WERI-Rb-1 (cell line): ENCODE measurements at regions not wholly inside any gene's neighbourhood (a gene's known extent, or its start where the extent isn't known, plus 50 kb on each side); places are given as distances from the start of the nearest gene placed in this dataset.

Source experiments
- DNase-seq: peaks from one replicate; pipeline ENCODE4 v3.0.0-alpha.2; 2020
- H3K27ac ChIP-seq: fragments of 250-450 bp; sonication (Bioruptor Pico); 2 replicates; pipeline ENCODE4 v1.5.1; 2020; ENCODE audit warnings: mild to moderate bottlenecking, moderate library complexity
- H3K27me3 ChIP-seq: fragments of 250-450 bp; sonication (Bioruptor Pico); 2 replicates; pipeline ENCODE4 v1.5.1; 2021; ENCODE audit warnings: mild to moderate bottlenecking, low read depth, moderate library complexity; ENCODE audit not compliant: insufficient read depth, severe bottlenecking
- H3K36me3 ChIP-seq: fragments of 250-450 bp; sonication (Bioruptor Pico); 2 replicates; pipeline ENCODE4 v1.5.1; 2020; ENCODE audit warnings: mild to moderate bottlenecking, moderate library complexity
- H3K4me3 ChIP-seq: 2 replicates; pipeline ENCODE4 v1.5.1; 2011; ENCODE audit warnings: low read depth, mild to moderate bottlenecking, control low read depth, low read length
- H3K9me3 ChIP-seq: fragments of 250-450 bp; sonication (Bioruptor Pico); 2 replicates; pipeline ENCODE4 v1.5.1; 2021; ENCODE audit warnings: mild to moderate bottlenecking, moderate library complexity; ENCODE audit not compliant: severe bottlenecking
- CTCF ChIP-seq: IDR thresholded peaks from 2 replicates; pipeline ENCODE4 v1.5.1; 2011; ENCODE audit warnings: low read depth, mild to moderate bottlenecking, control low read depth, inconsistent platforms, low read length

GRCh38 chr5:73365990-73366667 is 82.4 kb downstream of the FOXD1 start:
- DNase-seq = no peak
- Histone ChIP-seq H3K27me3 (no peaks in the 10 kb centered on the region), H3K4me3 (no peak overlapping the region), H3K9me3 (no peaks in the 10 kb centered on the region), H3K36me3 (no peaks in the 10 kb centered on the region), H3K27ac (no peak overlapping the region)
- no peak for TF ChIP-seq CTCF

- H3K27ac ChIP-seq = no peak overlapping the region
Measured at GRCh38 chr5:73365301-73365853, 83.2 kb downstream of the FOXD1 start.

GRCh38 chr5:73363911-73364730 is 84.5 kb downstream of the FOXD1 start:
- peak; percentile 31; the same call in 1 of the 2 replicates for TF ChIP-seq CTCF
- DNase-seq = no peak
- Histone ChIP-seq H3K27me3 (no peaks in the 10 kb centered on the region), H3K27ac (no peak overlapping the region), H3K36me3 (no peaks in the 10 kb centered on the region), H3K9me3 (no peaks in the 10 kb centered on the region), H3K4me3 (no peak overlapping the region)

More at GRCh38 chr5:73365301-73365853, 83.2 kb downstream of the FOXD1 start:
- DNase-seq = no peak
- H3K36me3 ChIP-seq = no peaks in the 10 kb centered on the region
- no peaks in the 10 kb centered on the region for H3K9me3 ChIP-seq
- no peak overlapping the region for H3K4me3 ChIP-seq
- no peaks in the 10 kb centered on the region for H3K27me3 ChIP-seq
- TF ChIP-seq CTCF = no peak

- DNase-seq = no peak
- Histone ChIP-seq H3K4me3 (no peak overlapping the region), H3K27ac (no peak overlapping the region), H3K27me3 (no peaks in the 10 kb centered on the region), H3K9me3 (no peaks in the 10 kb centered on the region), H3K36me3 (no peaks in the 10 kb centered on the region)
- TF ChIP-seq CTCF = peak; percentile 21; the same call in 1 of the 2 replicates
Measured at GRCh38 chr5:73359395-73359794, 89.2 kb downstream of the FOXD1 start.

GRCh38 chr5:73358366-73358765 is 90.2 kb downstream of the FOXD1 start:
- DNase-seq = no peak
- Histone ChIP-seq H3K36me3 (no peaks in the 10 kb centered on the region), H3K27me3 (no peaks in the 10 kb centered on the region), H3K9me3 (no peaks in the 10 kb centered on the region), H3K27ac (no peak overlapping the region), H3K4me3 (no peak overlapping the region)
- no peak for TF ChIP-seq CTCF
